NCI-H1105 (cell line): ENCODE measurements at regions not wholly inside any gene's neighbourhood (a gene's known extent, or its start where the extent isn't known, plus 50 kb on each side); places are given as distances from the start of the nearest gene placed in this dataset.

Experiments used
- DNase-seq: peaks from one replicate; lab custom pipeline; 2025; lab: John Stamatoyannopoulos, UW

GRCh38 chr5:67366691-67367395 lies 170.2 kb upstream of the CD180 start:
- DNase-seq: no peak

- DNase-seq: no peak
Measured at GRCh38 chr5:67366276-67366675, 169.7 kb upstream of the CD180 start.

- no peak for DNase-seq
Measured at GRCh38 chr5:67364381-67364970, 167.9 kb upstream of the CD180 start.

- DNase-seq: no peak
Measured at GRCh38 chr5:67363963-67364362, 167.4 kb upstream of the CD180 start.

- no peak for DNase-seq
Measured at GRCh38 chr5:67363180-67363709, 166.6 kb upstream of the CD180 start.

- no peak for DNase-seq
Measured at GRCh38 chr5:67361932-67362729, 165.5 kb upstream of the CD180 start.

GRCh38 chr5:67360047-67360446 lies 163.4 kb upstream of the CD180 start:
- DNase-seq: no peak

GRCh38 chr5:67358186-67358585 lies 161.6 kb upstream of the CD180 start:
- no peak for DNase-seq

- no peak for DNase-seq
Measured at GRCh38 chr5:67355120-67355713, 158.6 kb upstream of the CD180 start.

GRCh38 chr5:67353500-67354450 lies 157.2 kb upstream of the CD180 start:
- DNase-seq: peak; percentile 29

- no peak for DNase-seq
Measured at GRCh38 chr5:67350618-67351201, 154.1 kb upstream of the CD180 start.

GRCh38 chr5:67350185-67350584 lies 153.6 kb upstream of the CD180 start:
- DNase-seq: peak; percentile 13

GRCh38 chr5:67347821-67348220 lies 151.2 kb upstream of the CD180 start:
- DNase-seq: no peak

GRCh38 chr5:67346611-67347010 lies 150.0 kb upstream of the CD180 start:
- DNase-seq: no peak

- DNase-seq: no peak
Measured at GRCh38 chr5:67344870-67345269, 148.3 kb upstream of the CD180 start.

- DNase-seq: no peak
Measured at GRCh38 chr5:67343835-67344234, 147.2 kb upstream of the CD180 start.

GRCh38 chr5:67341478-67341877 lies 144.9 kb upstream of the CD180 start:
- no peak for DNase-seq

GRCh38 chr5:67339219-67339767 lies 142.7 kb upstream of the CD180 start:
- no peak for DNase-seq

GRCh38 chr5:67338421-67338820 lies 141.8 kb upstream of the CD180 start:
- no peak for DNase-seq

GRCh38 chr5:67337751-67338150 lies 141.2 kb upstream of the CD180 start:
- DNase-seq: no peak

GRCh38 chr5:67335426-67335825 lies 138.8 kb upstream of the CD180 start:
- DNase-seq: no peak
